ENCODE measurements at regions not wholly inside any gene's neighbourhood (a gene's known extent, or its start where the extent isn't known, plus 50 kb on each side); places are given as distances from the start of the nearest gene placed in this dataset.

- Histone ChIP-seq H4K20me1 (ENCODE audit: insufficient read depth, low read length, poor library complexity, severe bottlenecking) (no peaks in the 10 kb centered on the region), H3K4me2 (ENCODE audit: low read depth, low read length, poor library complexity, severe bottlenecking) (no peak overlapping the region), H3K36me3 (ENCODE audit: insufficient read depth, low read length) (no peaks in the 10 kb centered on the region), H3K4me3 (ENCODE audit: low read length, poor library complexity, severe bottlenecking) (no peak overlapping the region), H2AFZ (ENCODE audit: low read length) (no peak overlapping the region), H3K27me3 (ENCODE audit: insufficient read depth, low read length, poor library complexity, severe bottlenecking) (no peaks in the 10 kb centered on the region), H3K9ac (ENCODE audit: low read depth, low read length, poor library complexity, severe bottlenecking) (no peak overlapping the region), H3F3A (ENCODE audit: low read depth) (no peaks in the 10 kb centered on the region), H3K4me1 (ENCODE audit: insufficient read depth, low read length, poor library complexity, severe bottlenecking) (no peaks in the 10 kb centered on the region), H3K9me3 (ENCODE audit: insufficient read depth, low read depth, low read length) (no peaks in the 10 kb centered on the region), H3K79me2 (ENCODE audit: insufficient read depth, low read length) (no peaks in the 10 kb centered on the region), H3K9me2 (replicated peaks; ENCODE audit: low read depth, low read length) (no peaks in the 10 kb centered on the region)
- TF ChIP-seq CTCF (conservative IDR thresholded peaks at IDR 0.05; ENCODE audit: low read length) (no peak), EZH2phosphoT487 (IDR thresholded peaks at IDR 0.05; ENCODE audit: borderline replicate concordance) (no peak)
Measured at GRCh38 chr2:192419786-192420185, 225.1 kb upstream of the TMEFF2 start.

- Histone ChIP-seq H3K9me3 (ENCODE audit: insufficient read depth, low read depth, low read length) (no peaks in the 10 kb centered on the region), H3K4me2 (ENCODE audit: low read depth, low read length, poor library complexity, severe bottlenecking) (no peak overlapping the region), H4K20me1 (ENCODE audit: insufficient read depth, low read length, poor library complexity, severe bottlenecking) (no peaks in the 10 kb centered on the region), H3K79me2 (ENCODE audit: insufficient read depth, low read length) (no peaks in the 10 kb centered on the region), H3K27me3 (ENCODE audit: insufficient read depth, low read length, poor library complexity, severe bottlenecking) (no peaks in the 10 kb centered on the region), H3K9ac (ENCODE audit: low read depth, low read length, poor library complexity, severe bottlenecking) (no peak overlapping the region), H3F3A (ENCODE audit: low read depth) (no peaks in the 10 kb centered on the region), H3K4me1 (ENCODE audit: insufficient read depth, low read length, poor library complexity, severe bottlenecking) (no peaks in the 10 kb centered on the region), H3K4me3 (ENCODE audit: low read length, poor library complexity, severe bottlenecking) (no peak overlapping the region), H3K9me2 (replicated peaks; ENCODE audit: low read depth, low read length) (no peaks in the 10 kb centered on the region), H2AFZ (ENCODE audit: low read length) (no peak overlapping the region), H3K36me3 (ENCODE audit: insufficient read depth, low read length) (no peaks in the 10 kb centered on the region)
- TF ChIP-seq CTCF (conservative IDR thresholded peaks at IDR 0.05; ENCODE audit: low read length) (no peak), EZH2phosphoT487 (IDR thresholded peaks at IDR 0.05; ENCODE audit: borderline replicate concordance) (no peak)
Measured at GRCh38 chr2:192416060-192416459, 221.3 kb upstream of the TMEFF2 start.

GRCh38 chr2:192414794-192415193, 220.1 kb upstream of the TMEFF2 start:
- no peaks in the 10 kb centered on the region for H3K9me2 ChIP-seq (replicated peaks; ENCODE audit: low read depth, low read length)
- H3K27me3 ChIP-seq (ENCODE audit: insufficient read depth, low read length, poor library complexity, severe bottlenecking), result no peaks in the 10 kb centered on the region
- H2AFZ ChIP-seq (ENCODE audit: low read length), result no peak overlapping the region
- no peaks in the 10 kb centered on the region for H3K79me2 ChIP-seq (ENCODE audit: insufficient read depth, low read length)
- no peaks in the 10 kb centered on the region for H3K9me3 ChIP-seq (ENCODE audit: insufficient read depth, low read depth, low read length)
- no peak overlapping the region for H3K9ac ChIP-seq (ENCODE audit: low read depth, low read length, poor library complexity, severe bottlenecking)
- no peaks in the 10 kb centered on the region for H3K36me3 ChIP-seq (ENCODE audit: insufficient read depth, low read length)
- H3K4me1 ChIP-seq (ENCODE audit: insufficient read depth, low read length, poor library complexity, severe bottlenecking), result no peaks in the 10 kb centered on the region
- H3K4me3 ChIP-seq (ENCODE audit: low read length, poor library complexity, severe bottlenecking), result no peak overlapping the region
- TF ChIP-seq CTCF (conservative IDR thresholded peaks at IDR 0.05; ENCODE audit: low read length), result no peak
- no peak for TF ChIP-seq EZH2phosphoT487 (IDR thresholded peaks at IDR 0.05; ENCODE audit: borderline replicate concordance)
- H3F3A ChIP-seq (ENCODE audit: low read depth), result no peaks in the 10 kb centered on the region
- no peaks in the 10 kb centered on the region for H4K20me1 ChIP-seq (ENCODE audit: insufficient read depth, low read length, poor library complexity, severe bottlenecking)
- no peak overlapping the region for H3K4me2 ChIP-seq (ENCODE audit: low read depth, low read length, poor library complexity, severe bottlenecking)
